ENCODE measurements at regions not wholly inside any gene's neighbourhood (a gene's known extent, or its start where the extent isn't known, plus 50 kb on each side); places are given as distances from the start of the nearest gene placed in this dataset.

DNA sequence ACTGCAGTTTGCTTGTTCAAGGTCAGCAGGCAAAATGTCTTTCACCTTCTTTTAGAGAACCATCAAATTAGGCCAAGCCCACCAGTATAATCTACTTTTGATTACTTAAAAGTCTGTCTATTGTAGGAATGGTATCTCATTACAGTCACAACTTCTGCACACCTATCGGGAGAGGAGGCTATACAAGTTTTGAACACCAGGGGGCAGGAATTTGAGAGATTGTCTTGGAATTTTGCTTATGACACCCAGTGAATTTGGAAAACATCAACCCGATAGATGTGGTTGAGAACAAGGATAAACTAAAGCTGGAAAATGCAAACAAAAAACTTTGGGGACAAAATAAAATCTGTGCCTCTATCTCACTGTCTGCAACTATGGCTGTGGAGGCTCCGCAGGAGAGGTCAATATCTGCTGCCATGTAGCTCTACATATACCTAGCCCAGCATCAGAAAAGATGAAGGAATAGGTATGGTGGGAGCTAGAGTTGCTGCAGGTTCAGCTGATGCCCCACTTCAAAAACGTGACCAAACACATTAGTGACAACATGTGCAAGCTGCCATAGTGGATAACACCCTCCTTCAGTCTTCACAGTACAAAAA is 1299.2 kb upstream of the SPRY2 start:
- WGBS, 2 experiments (ENCODE audit: extremely low coverage in 2 of 2, insufficient read length in 1 of 2): no CpG with 5 or more reads among the region's 4 CpGs
- Histone ChIP-seq H3K27ac (ENCODE audit: insufficient read depth, low read length) (no peak overlapping the region), H3K23ac (ENCODE audit: low read depth, low read length) (no peak overlapping the region), H3K9me3 (ENCODE audit: control insufficient read depth, insufficient read depth, low read length) (peaks cover 3% of the 10 kb centered on the region; the same call in 1 of the 2 replicates), H4K91ac (ENCODE audit: insufficient read depth, low read depth, low read length) (no peak overlapping the region), H3K56ac (ENCODE audit: extremely low read depth, insufficient read depth, low read length) (no peak overlapping the region), H3K4me2 (ENCODE audit: low read depth, low read length) (no peak overlapping the region), H4K20me1 (ENCODE audit: insufficient read depth, low read length) (no peaks in the 10 kb centered on the region), H4K5ac (ENCODE audit: low read depth, low read length) (no peak overlapping the region), H3K27me3 (ENCODE audit: control insufficient read depth, insufficient read depth, low read length) (no peaks in the 10 kb centered on the region), H3K36me3 (ENCODE audit: control insufficient read depth, insufficient read depth, low read length) (no peaks in the 10 kb centered on the region), H3K4ac (ENCODE audit: low read depth, low read length) (no peak overlapping the region), H3K9ac (ENCODE audit: low read depth, low read length) (no peak overlapping the region), H3K18ac (ENCODE audit: low read depth, low read length) (no peak overlapping the region), H2BK120ac (ENCODE audit: low read depth, low read length) (no peak overlapping the region), H3K4me1 (ENCODE audit: control insufficient read depth, insufficient read depth, low read length) (no peaks in the 10 kb centered on the region), H2AK9ac (replicated peaks; ENCODE audit: low read depth, low read length, poor library complexity) (no peak overlapping the region), H4K8ac (ENCODE audit: low read depth in 2 of 2, low read length in 2 of 2) (no peak overlapping the region), H3K14ac (replicated peaks; ENCODE audit: low read depth, low read length) (no peak overlapping the region), H2BK20ac (ENCODE audit: low read depth, low read length) (no peak overlapping the region), H3K4me3 (ENCODE audit: insufficient read depth, low read depth, low read length) (no peak overlapping the region), H3K9me1 (ENCODE audit: insufficient read depth, low read length) (no peaks in the 10 kb centered on the region), H2BK15ac (ENCODE audit: low read depth, low read length) (no peak overlapping the region), H2BK5ac (ENCODE audit: low read depth, low read length, poor library complexity, severe bottlenecking) (no peak overlapping the region), H2AK5ac (ENCODE audit: low read depth, low read length) (no peak overlapping the region), H2AFZ (replicated peaks; ENCODE audit: low read length, poor library complexity) (no peak overlapping the region), H3K79me1 (ENCODE audit: low read depth in 1 of 2, low read length in 2 of 2) (no peaks in the 10 kb centered on the region)
- DNase-seq: no peak
- POLR2A ChIA-PET (ENCODE audit: unreplicated experiment): no interaction called here
- no TSS peak for BruUV-seq (replicated peaks)
- dilution Hi-C loops (cut with HindIII; ENCODE audit: low sequenced_read_pairs, unreplicated experiment) (no loop called here), intact Hi-C loops (cut with micrococcal nuclease) (no loop called here), in situ Hi-C loops (cut with MboI; ENCODE audit: low sequenced_read_pairs) (no loop called here)
- TF ChIP-seq, protein P1, sequence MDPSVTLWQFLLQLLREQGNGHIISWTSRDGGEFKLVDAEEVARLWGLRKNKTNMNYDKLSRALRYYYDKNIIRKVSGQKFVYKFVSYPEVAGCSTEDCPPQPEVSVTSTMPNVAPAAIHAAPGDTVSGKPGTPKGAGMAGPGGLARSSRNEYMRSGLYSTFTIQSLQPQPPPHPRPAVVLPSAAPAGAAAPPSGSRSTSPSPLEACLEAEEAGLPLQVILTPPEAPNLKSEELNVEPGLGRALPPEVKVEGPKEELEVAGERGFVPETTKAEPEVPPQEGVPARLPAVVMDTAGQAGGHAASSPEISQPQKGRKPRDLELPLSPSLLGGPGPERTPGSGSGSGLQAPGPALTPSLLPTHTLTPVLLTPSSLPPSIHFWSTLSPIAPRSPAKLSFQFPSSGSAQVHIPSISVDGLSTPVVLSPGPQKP (IDR thresholded peaks at IDR 0.05; ENCODE audit: borderline replicate concordance, low read depth, low read length): no peak
- no peak for TF ChIP-seq FOS (IDR thresholded peaks at IDR 0.05; ENCODE audit: low read depth, low read length)
- no peak for TF ChIP-seq RAD21 (IDR thresholded peaks at IDR 0.05; ENCODE audit: low read length)
- no peak for TF ChIP-seq NFE2L2 (IDR thresholded peaks at IDR 0.05; ENCODE audit: low read depth, low read length)
- TF ChIP-seq, protein P2, sequence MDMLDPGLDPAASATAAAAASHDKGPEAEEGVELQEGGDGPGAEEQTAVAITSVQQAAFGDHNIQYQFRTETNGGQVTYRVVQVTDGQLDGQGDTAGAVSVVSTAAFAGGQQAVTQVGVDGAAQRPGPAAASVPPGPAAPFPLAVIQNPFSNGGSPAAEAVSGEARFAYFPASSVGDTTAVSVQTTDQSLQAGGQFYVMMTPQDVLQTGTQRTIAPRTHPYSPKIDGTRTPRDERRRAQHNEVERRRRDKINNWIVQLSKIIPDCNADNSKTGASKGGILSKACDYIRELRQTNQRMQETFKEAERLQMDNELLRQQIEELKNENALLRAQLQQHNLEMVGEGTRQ (IDR thresholded peaks at IDR 0.05; ENCODE audit: low read depth, low read length): no peak
- no peak for TF ChIP-seq MAFK (IDR thresholded peaks at IDR 0.05; ENCODE audit: low read depth, low read length)
- no peak for TF ChIP-seq CHD1 (IDR thresholded peaks at IDR 0.05; ENCODE audit: low read depth, low read length)
- CTCF ChIA-PET: no interaction called here
- no peak for ATAC-seq (ENCODE audit: low read depth)

All from IMR-90 (cell line).